ENCODE measurements at regions not wholly inside any gene's neighbourhood (a gene's known extent, or its start where the extent isn't known, plus 50 kb on each side); places are given as distances from the start of the nearest gene placed in this dataset.

DNA sequence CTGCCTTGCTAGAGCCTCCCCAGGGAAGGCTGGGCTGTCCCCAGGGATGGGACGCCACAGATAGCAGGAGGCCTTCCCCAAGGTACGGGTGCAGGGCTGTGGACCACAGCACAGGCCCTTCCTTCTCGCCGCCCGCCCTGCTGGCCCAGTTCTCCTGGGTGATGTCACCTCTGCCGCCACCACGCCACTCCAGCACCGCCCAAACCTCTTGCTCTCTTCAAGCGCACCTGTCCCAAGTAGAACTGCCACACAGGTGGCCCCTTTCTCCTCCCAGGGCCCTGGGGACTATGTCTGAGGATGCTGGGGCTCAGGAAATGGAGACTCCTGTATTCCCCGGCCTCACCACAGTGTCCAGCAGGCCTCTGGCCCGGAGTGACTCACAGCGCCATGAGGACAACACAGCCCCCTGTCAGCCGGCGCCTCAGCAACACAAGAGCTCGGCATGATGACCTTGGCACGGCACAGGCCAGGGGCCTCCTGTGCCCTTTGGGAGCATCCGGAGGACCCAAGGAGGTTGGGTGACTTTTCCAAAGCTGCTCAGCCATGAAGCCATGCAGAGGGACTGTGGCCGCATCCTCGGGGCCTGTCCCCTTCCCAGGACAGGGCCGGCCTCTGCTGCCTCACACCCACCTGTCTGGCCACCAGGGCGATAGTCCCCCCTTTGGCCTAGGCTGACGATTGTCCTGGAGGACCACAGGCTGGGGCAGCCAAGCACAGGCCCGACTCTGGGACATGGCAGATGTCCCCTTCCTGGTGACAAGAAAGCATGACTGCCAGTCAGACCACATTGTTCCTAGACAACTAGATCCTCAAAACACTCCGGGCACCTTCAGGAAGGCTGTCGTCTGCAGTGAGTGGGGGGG is 1023.5 kb downstream of the BRD1 start:
- no peak for DNase-seq

GRCh38 chr22:48803171-48803947 is 1024.3 kb downstream of the BRD1 start:
- DNase-seq = no peak

GRCh38 chr22:48802576-48802975 is 1025.1 kb downstream of the BRD1 start:
- DNase-seq = no peak

GRCh38 chr22:48800886-48801607 is 1026.6 kb downstream of the BRD1 start:
- no peak for DNase-seq

DNA sequence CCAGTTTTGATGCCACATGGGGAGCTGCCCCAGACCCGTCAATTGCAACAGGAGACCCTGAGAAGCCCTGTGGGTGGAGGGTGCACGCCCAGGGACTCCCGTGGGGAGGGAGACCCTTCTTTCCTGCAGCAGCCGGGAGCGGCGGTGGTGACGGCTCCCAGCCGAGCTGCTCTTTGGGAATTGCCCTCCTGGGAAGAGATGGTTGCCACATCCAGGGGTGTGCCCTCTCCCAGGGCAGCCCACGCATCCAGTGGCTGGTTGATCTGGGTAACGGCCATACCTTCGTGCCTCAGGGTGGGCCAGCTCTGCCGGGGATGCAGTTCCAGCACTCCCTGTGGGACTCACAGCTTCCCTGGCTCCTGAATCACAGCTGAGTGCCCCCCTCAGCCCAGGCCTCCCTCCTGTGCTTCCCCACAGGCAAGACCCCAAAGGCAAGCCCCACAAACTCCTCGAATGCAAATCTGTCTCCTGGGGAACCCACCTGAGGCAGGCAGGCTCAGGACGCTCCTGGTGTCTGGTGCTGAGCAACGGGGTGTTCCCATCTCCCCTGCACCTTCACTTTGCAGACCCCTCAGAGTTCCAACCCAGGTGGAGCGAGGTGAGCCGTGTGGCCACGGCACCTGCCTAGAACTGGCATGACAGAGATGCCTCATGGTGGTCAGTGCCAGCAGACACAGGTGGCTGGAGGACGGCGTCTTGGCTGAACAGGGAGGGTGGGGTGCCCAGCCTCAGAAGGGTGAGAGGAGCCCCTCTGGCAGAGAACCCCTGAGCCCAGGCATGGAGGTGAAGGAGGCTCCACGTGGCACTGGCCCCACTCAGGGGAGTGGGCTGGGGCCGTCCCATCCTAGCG is 1027.4 kb downstream of the BRD1 start:
- no peak for DNase-seq

DNA sequence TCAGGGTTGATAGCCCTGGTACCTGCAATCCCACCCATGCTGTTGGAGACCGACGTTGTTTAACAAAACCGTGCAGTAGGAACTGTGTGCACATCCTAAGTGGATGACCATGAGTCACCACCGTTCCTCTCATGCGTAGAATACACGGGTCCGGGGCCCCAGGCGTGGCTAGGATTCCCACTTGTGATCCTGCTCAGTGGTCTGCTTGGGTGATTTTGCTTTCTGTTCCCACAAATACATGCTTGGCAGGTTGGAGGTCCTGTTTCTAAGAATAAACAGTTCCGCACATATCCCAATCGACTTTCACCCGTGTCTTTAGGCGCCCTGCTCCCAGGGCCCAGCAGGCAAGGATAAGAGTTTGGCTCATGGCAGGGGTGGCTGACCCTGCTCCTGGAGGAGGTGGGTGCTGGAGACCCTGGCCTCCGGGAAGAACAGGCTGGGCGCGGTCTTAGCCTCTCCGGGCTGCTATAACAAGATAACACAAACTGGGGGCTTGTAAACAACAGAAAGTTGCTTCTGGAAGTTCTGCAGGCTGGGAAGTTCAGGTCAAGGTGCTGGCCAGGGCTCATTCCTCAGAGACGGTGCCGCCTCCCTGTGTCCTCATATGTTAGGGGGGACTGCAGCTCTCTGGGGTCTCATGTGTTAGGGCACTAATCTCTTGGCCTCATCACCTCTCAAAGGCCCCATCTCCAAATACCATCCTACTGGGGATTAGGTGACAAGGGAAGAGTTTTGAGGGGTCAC is 1028.3 kb downstream of the BRD1 start:
- no peak for DNase-seq

- DNase-seq = no peak
Measured at GRCh38 chr22:48798281-48799226, 1029.1 kb downstream of the BRD1 start.

GRCh38 chr22:48797731-48798130 is 1029.9 kb downstream of the BRD1 start:
- no peak for DNase-seq

- DNase-seq = no peak
Measured at GRCh38 chr22:48796310-48797015, 1031.2 kb downstream of the BRD1 start.

DNA sequence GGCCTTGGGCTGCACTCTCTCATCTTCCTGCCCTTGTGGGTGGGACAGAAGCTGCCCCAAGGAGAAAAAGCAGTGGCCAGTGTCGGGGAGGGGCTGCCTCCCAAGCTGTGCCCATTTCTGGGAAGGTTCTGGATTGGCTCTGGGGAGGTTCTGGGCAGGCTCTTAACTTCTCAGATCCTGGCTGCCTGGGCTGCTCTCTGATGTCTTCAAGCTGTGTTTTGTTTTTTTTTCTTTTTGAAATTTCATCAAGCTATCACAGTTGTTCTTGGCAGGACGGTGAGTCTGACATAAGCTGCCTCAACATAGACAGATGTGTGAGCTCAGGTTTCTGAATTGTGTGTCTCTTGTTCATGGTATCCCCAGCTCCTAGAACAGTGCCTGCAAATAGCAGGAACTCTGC is 1032.0 kb downstream of the BRD1 start:
- DNase-seq = no peak

DNA sequence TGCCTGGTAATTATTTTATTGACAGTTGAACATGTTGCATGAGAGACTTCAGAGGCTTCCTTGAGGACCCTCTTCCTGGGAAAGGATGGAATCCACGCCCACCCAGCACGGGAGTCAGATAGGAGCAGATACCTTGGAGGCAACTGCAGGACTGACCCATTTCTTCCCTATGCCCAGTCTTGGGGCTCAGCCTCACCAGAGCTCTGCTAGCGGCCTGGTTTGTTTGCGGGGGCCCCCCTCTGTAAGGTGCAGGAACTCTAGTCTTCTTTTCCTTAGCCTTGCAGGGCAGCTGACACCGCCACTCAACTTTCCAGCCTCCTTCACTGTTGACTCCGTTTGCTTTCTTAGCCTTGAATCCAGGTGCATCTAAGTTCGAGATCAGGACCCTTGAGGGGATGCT is 1032.8 kb downstream of the BRD1 start:
- DNase-seq = no peak

- no peak for DNase-seq
Measured at GRCh38 chr22:48793949-48794348, 1033.7 kb downstream of the BRD1 start.

- DNase-seq = no peak
Measured at GRCh38 chr22:48786679-48786996, 1041.0 kb downstream of the BRD1 start.

GRCh38 chr22:48785792-48786678 is 1041.6 kb downstream of the BRD1 start:
- DNase-seq = no peak

DNA sequence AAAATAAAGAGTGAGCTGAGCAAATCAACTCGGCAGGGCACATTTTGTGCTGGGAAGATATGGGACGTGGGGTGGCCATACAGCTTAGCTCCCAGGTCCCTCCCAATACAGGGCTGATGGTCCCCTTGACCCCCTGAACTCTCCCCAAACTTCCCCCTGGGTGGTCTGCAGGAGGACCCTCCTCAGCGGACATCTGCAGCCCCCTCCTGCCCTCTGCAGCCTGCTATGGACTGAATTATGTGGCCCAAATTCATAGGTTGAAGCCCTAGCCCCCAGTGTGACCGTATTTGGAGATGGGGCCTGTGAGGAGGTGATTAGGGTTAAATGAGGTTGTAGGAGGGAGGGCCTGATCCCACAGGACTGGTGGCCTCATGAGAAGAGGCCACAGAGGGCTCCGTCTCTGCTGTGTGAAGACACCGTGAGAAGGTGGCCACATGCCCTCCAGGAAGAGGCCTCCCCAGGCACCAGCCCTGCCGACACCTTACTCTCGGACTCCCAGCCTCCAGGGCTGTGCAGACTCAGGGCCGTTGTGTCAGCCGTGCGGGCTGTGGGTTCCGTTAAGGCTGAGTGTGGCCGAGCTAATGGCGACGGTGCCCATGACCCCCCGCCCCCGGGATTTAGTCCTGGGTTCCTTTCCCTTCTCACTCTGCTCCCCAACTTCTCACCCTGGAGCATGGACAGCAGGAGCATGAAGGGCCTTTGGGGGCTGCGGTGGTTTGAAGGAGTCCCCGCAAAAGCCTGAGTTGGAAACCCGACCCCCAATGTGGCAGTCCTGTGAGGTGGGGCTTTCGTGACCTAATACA is 1042.8 kb downstream of the BRD1 start:
- no peak for DNase-seq

DNA sequence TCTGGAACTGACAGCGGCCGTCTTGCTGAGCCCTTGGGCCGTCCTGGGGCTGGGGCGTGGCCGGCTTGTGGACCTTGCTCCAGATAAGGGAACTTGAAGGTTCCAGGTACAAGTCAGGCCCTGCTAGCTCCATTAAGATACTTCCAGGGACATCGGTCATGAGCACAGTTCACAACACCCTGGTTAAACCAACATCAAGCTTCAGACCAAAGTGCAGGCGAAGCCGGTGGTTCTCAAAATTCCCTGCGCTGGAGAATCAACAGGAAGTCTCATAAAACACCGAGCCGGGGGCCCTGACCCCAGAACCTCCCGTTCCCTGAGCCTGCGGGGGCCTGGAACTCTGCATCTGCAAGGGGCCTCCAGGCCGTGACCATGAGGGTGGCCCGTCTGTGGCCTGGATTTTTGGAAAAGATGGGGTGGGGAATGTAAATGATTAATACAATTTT is 1043.8 kb downstream of the BRD1 start:
- DNase-seq = no peak

DNA sequence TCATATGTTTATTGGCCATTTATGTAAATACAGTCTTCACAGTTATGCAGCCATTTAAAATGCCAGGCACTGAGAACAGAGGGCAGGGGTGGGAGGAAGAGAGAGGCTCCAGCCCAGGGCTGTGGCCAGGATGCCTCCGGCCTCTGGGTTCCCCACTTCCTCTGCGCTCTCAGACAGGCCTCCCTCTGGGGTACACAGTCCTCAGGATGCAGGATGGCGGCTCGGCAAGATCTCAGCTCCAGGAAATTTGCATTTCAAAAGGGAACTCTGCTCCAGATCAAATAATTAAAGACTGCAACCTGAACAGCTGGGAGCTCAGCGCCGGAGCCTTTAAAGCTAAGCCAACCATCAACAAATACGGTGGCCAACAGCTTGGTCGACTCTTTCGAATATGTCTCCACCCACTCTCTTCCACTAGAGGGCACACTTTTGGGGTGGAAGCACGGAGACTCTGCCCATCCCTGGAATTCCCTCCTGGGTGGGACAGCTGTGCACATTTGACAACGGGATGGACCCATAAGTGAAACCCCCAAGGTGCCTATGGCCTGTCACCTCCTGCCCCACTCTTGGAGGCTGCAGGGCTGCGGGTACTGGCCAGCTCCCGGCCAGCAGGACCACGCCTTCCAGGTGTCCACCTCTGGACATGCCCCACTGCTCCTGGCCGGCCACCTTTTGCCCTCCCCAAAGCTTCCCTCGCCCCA is 1044.7 kb downstream of the BRD1 start:
- no peak for DNase-seq
